ENCODE measurements at regions not wholly inside any gene's neighbourhood (a gene's known extent, or its start where the extent isn't known, plus 50 kb on each side); places are given as distances from the start of the nearest gene placed in this dataset.

DNA sequence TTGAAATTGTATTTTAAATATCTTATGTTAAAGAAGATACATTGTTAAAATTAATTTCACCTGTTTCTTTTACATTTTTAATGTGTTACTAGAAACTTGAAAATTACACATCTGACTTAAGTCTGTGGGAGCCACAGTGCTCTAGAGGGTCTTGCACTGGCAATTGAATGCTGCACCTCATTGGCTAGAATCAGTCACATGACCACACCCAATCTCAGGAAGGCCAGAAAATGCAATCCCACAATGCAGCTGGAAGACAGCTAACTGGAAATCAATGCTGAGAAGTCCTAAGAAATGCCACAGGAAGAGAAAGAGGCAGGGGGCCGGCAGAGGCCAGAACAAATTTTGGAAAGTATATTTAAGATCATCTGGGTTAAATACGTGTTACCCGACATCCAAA, 189.2 kb upstream of the POU3F3 start:
- TF ChIP-seq, protein P1, sequence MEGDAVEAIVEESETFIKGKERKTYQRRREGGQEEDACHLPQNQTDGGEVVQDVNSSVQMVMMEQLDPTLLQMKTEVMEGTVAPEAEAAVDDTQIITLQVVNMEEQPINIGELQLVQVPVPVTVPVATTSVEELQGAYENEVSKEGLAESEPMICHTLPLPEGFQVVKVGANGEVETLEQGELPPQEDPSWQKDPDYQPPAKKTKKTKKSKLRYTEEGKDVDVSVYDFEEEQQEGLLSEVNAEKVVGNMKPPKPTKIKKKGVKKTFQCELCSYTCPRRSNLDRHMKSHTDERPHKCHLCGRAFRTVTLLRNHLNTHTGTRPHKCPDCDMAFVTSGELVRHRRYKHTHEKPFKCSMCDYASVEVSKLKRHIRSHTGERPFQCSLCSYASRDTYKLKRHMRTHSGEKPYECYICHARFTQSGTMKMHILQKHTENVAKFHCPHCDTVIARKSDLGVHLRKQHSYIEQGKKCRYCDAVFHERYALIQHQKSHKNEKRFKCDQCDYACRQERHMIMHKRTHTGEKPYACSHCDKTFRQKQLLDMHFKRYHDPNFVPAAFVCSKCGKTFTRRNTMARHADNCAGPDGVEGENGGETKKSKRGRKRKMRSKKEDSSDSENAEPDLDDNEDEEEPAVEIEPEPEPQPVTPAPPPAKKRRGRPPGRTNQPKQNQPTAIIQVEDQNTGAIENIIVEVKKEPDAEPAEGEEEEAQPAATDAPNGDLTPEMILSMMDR (IDR thresholded peaks at IDR 0.05 in 8 of 11, conservative IDR thresholded peaks at IDR 0.05 in 3 of 11): no peak
- TF ChIP-seq POLR2A (IDR thresholded peaks at IDR 0.05): no peak

All from spleen (tissue), 7 donors.